GM18858 (cell line): ENCODE measurements at regions not wholly inside any gene's neighbourhood (a gene's known extent, or its start where the extent isn't known, plus 50 kb on each side); places are given as distances from the start of the nearest gene placed in this dataset.
"Not testable (repeated sequence)": the region's sequence is repeated elsewhere in the genome, so short reads cannot be mapped to it uniquely, and the experiment has no call there.

Experiments used
- ATAC-seq: cut with Tn5 transposase; IDR thresholded peaks from one replicate; pipeline ENCODE4 v1.9.1; 2021; ENCODE audit not compliant: unreplicated experiment

- no peak for ATAC-seq
Observed at GRCh38 chr10:124152139-124153022, 59.0 kb upstream of the CHST15 start.

- no peak for ATAC-seq
Observed at GRCh38 chr10:124151466-124152095, 58.2 kb upstream of the CHST15 start.

GRCh38 chr10:124150807-124151417 is 57.5 kb upstream of the CHST15 start:
- no peak for ATAC-seq

- ATAC-seq = no peak
Observed at GRCh38 chr10:124150189-124150806, 56.9 kb upstream of the CHST15 start.

GRCh38 chr10:124149189-124150042 is 56.0 kb upstream of the CHST15 start:
- ATAC-seq = no peak

GRCh38 chr10:124148509-124149188 is 55.3 kb upstream of the CHST15 start:
- not testable (repeated sequence) for ATAC-seq

GRCh38 chr10:124146483-124146882 is 53.1 kb upstream of the CHST15 start:
- ATAC-seq = no peak

- no peak for ATAC-seq
Observed at GRCh38 chr10:124145109-124145870, 51.9 kb upstream of the CHST15 start.

- ATAC-seq = no peak
Observed at GRCh38 chr10:124144536-124144935, 51.1 kb upstream of the CHST15 start.

- ATAC-seq = no peak
Observed at GRCh38 chr10:124143721-124144120, 50.3 kb upstream of the CHST15 start.
